DLD1 (cell line): ENCODE measurements at regions not wholly inside any gene's neighbourhood (a gene's known extent, or its start where the extent isn't known, plus 50 kb on each side); places are given as distances from the start of the nearest gene placed in this dataset.

Source experiments
- in situ Hi-C: cut with HindIII; loops from 2 replicates; pipeline ENCODE4 v1.10.0; 2017; ENCODE audit warnings: low sequenced_read_pairs

DNA sequence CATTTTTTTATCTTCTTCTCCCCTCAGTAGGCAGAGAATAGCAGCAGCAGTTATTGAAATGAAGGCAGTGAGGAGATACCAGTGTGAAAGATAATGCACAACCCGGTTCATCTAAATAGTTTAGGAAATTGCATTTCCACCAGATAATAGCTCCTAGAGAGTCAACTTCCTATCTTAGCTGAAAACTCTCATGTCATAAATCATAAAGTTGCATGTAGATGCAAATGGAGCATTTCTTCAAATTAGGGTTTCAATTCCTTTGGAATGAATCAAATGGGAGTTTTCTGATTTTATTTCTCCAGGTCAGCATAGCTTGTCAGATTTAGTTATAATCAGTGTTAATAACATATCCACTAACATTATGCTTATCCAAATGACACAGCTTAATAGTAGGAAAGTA, 335.3 kb downstream of the CNTNAP4 start:
- in situ Hi-C loops: no loop called here

DNA sequence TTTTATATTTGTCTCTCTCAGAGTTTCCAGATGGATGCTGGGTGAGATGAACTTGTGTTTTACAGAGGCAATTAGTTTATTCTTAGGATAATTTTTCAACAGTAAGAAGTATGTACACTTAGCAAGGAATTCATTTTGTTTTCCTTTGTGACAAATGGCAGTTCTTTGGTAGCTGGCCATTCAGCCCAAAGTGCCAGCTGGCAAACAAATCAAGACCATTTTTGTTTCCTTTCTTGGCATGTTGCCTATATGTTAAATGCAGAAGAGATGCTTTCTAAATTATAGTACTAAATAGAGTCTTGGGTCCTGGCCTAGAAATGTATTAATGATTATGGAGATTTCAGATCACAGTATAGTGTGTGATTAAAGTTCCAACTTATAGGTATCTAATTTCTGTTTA, 337.1 kb downstream of the CNTNAP4 start:
- in situ Hi-C loops: no loop called here

DNA sequence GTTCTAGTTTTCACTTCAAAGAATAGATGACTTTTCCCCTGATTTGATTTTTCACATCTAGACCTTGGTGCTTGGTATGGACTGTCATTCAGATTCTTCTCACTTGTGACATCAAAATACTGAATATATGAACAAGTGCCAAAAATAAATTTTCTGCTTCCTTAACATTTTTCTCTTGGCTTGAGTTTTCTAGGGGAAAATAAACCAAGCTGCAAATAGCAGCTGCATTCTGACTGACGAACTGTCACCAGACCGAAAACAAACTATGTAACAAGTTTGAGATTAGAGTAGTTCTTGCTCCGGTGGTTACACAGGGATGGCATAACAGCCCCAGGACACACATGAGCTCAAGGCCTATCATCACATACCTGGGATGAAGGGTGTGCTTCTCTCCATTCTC, 345.7 kb downstream of the CNTNAP4 start:
- in situ Hi-C loops: no loop called here

DNA sequence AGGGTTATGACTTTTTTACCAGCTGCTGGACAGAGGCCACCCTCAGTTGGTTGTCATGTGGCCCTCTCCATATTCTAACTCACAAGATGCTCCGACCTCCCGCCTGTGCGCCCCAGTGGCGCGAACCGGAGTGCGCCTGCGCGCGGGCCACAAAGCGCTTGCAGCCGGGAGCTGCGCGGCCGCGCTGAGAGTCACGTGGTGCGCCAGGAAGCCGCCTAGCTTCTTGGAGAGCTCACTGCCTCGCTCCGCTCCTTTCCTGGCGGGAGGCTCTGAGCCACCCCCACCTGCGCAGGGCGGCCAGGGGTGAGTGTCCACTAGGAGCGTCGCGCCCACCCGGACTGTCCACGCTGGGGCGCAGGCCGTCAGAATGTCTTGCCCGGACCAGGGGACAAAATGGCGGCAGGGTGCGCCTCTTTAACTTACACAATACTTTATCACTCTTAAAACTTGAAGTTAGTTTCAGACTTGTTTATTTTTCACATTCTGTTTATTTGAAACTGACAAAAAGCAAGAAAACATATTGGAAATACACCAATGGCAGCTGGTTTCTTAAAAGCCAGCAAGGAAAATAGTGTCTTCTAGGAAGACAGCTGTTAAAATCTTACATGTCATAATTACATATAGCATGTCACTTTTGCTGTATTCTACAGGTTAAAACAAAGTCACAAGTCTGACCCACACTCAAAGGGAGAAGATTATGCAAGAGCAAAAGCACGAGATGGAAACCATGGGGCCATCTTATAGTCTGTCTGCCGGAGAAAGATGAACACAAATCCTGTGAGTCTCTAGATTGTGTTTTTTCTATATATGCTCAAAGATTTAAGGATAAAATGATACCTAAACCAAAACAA, 357.9 kb downstream of the CNTNAP4 start:
- in situ Hi-C loops: no loop called here

DNA sequence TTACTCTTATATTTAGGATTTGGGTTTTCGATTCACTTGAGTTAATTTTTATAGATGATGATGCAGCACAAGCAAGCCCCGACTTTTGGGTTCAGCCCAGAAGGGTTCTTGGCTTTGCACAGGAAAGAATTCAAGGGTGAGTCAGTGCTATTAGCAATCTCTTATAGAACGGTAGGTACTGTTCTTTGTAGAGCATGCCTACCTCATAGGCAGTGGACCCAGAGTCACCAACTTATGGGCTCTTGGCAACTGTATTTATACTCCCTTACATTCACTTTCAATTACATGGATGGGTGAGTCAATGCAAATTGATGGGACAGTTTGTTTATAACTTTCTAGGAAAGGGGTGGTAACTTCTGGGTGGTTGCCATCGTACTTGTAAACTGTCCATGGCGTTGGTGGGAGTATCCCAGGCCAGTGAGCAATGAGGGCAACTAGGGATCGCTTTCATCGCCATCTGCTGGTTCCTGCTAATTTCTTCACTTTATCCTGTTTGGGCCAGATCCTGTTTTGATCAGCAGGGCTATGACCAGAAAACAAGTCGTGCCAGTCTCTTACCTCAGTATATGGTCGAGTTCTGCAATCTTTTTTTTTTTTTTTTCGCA, 362.6 kb downstream of the CNTNAP4 start:
- in situ Hi-C loops: no loop called here

DNA sequence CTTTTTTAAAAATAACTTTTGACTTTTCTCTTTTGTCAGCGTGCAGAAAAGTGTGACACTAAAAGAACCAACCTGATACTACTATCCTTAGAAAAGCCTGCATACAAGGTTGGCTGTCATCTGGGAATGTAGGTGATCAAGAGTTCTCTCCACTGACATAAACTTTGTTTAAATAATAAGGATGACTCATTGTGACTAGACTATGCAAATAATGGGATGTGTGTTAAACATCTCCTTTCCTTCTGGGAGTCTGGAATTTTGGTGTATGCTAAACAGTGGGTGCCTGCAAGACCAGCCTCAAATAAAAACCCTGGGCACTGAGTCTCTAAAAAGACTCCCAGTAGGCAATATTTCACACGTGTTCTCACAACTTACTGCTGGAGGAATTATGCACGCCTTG, 373.4 kb downstream of the CNTNAP4 start:
- in situ Hi-C loops: no loop called here

DNA sequence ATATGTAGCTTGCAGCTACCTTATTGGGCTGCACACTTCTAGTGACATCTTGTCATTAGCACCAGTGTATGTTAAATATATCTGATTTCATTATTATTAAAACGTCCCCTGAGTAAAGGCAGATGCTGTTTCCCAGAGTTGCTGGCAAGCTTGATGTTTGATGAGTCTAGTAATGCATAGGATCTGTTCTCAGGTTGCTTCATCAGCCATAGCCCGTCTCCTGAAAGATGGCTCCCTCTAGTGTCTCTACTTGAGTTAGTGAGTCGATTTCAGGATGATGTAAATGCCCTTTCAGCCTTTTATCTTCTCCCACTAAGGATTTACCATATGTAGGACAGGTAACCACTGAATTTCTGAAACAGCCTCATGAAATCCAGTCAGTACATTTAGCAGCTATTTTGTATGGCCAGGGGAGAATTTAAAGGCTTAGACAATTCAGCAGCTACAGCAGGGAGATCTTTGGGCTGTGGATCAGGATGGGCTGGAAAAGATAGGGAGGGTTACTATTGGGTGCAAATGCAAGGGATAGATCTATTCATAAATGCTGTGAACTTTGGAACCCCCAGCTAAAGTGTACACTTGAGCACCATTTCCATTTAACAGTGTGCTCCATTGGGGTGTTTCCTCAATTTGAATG, 376.3 kb downstream of the CNTNAP4 start:
- in situ Hi-C loops: no loop called here

DNA sequence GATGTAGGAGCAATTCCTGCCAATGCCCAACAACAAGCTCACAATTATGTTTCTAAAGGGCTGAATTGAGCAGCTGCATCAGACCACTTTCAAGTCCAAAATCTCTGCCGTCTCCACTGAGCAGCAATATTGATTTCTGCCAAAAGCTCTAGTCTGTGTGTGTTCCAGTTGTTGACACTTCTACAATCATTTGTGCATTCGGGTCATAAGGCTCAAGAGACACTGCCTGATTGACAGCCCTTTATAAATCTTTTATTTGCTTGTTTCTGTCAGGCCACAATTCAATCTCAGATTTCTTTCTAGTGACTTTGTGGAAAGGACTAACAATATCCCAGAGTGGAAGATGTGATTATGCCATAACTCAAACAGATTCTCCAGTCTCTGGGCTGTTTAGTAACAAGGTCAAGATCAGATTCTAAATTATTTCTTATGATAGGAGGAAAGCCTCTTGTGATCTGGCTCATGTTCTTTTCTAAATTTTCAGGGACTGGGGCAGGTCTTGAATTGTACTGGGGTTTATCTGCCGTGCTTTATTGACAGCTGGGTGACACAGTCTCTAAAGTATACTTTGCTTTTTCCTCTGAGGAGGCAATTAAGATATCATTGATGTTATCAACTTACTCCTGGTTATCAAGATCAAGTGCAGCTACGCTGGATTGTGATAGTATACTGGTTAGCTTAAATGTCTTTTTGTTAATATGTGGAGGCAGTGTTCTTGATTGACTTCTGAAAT, 377.1 kb downstream of the CNTNAP4 start:
- in situ Hi-C loops: no loop called here

DNA sequence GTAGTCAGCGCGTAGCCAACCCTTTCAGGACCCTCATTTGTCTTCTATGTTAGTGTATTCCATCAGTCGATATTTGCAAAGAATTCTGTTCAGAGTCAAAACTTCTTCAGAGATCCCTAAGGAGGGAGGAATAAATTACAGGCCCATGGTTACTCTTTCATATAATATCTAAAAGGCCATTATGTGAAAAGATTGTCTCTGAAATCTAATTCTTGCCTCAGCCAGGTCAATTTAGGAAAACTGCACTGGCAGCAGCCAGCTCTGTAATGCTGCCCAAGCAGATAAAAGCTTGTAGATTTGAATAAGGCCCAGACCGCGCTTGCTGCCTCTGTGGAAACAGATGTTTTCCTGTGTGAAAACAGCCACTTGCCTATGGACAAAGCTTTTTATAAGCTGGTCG, 379.8 kb downstream of the CNTNAP4 start:
- in situ Hi-C loops: no loop called here

DNA sequence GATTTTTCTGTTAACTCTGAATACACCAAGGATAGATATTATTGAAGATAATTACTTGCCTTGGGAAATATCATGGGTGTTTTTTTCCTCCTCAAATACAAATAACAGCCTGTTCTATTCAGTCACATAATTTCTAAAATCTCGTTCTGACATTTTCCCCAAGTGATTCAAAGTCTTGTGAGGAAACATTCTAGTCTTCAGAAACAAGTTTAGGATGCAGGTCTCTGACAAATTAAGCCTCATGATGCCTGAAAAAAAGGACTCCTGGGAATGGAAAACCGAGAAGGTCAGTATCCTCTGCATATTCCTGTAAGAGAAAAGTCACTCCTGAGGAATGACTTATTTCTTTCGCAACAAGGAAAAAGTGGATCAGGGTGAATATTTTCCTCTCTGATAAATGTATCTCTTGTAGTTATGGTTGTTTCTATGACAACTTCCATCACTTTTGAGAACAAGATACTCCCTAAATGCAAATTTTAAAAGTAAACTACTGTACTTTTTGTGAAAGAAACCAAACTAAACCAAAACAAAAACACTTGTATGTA, 384.6 kb downstream of the CNTNAP4 start:
- in situ Hi-C loops: no loop called here

DNA sequence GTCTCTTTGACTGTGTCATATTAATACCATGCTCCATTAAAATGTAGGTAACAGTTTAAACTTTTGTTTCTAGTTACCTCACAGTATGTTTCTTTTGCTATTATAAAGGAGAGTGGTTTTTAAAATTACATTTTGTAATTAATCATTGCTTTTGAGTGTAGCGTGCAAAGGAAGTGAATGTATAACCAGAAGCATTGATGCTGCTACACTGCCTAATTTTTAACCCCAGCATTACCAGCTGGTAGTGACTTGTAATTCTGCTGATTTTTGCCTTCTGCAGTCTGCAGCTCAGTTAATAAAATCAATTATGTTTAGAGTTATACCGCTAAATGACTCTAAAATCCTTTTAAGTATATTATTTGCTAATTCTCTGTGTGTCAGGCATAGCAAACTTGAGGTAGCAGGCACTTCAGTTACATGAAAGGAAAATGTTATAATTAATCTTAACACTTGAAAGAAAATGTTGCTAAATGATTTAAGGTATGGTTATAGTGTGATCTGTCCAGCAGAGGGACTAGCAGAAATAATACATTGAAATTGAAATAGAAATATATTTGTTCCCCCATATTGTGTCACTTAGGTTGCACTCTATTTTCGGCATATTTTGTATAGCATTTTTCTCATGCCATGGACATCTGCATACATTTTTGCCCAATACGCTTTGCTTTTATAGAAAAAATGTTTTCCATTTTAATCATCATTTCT, 388.5 kb downstream of the CNTNAP4 start:
- in situ Hi-C loops: no loop called here

DNA sequence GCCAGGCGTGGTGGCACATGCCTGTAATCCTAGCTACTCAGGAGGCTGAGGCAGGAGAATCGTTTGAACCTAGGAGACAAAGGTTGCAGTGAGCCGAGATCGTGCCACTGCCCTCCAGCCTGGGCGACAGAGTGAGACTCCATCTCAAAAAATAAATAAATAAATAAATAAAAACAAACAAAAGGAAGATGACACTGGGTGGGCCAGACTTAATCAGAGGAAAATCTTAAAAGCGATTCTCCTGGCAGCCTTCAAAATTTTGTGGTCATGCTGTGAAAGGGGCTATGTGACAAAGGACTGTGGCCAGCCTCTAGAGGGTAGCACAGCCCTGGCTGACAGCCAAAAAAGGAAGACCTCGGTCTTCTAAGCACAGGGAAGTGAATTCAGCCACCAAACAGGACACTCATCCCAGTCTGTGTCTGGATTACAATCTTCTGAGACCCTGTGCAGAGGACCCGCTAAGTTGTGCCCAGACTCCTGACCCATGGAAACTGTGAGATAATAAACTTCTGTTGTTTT, 391.1 kb downstream of the CNTNAP4 start:
- in situ Hi-C loops: no loop called here

DNA sequence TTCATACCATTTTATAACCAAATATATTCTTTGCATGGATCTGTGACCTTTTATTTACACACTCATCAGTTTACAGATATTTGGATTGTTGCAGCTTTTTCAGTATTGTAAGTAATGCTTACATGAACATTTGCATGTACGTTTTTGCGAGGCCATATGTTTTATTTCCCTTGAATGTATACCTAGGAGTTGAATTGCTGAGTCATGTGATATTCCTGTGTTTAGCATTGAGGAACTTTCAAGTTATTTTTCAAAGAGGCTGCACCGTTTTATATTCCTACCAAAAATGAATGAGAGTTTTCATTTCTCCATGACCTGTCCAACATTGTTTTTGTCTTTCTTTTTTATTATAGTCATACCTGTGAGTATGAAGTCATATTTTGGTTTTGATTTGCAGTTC, 392.1 kb downstream of the CNTNAP4 start:
- in situ Hi-C loops: no loop called here

DNA sequence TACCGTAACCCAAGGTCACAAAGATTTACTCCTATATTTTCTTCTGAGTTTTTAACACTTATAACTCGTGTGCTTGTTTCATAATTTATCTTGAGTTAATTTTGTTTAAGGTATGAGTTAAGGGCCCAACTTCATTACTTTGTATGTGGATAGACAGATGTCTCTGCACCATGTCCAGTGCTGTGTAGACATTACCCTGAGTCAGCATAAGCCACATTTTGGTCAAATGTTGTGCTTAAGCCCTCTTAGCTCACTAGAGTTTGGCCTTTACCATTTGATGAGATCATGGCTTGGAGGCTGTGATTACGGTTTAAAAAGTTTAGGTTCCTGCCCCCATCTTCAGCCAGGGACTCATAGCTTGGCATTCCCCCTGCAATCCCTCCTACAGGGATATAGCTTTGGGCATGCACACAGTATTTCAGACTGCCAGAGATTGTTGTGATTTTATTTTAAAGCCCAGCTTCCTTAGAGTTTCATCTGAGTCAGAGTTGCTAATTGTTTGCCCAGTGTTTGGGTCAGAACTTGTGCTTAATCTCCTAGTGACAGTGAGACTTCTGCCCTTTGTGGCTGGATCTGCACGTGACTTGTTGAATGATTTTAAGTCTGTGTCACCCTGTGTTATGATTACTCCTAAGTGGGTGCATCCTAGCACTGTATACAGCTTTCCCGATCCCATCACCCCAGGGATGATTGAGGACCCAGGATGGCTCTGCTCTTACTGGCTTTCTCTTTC, 393.1 kb downstream of the CNTNAP4 start:
- in situ Hi-C loops: no loop called here

DNA sequence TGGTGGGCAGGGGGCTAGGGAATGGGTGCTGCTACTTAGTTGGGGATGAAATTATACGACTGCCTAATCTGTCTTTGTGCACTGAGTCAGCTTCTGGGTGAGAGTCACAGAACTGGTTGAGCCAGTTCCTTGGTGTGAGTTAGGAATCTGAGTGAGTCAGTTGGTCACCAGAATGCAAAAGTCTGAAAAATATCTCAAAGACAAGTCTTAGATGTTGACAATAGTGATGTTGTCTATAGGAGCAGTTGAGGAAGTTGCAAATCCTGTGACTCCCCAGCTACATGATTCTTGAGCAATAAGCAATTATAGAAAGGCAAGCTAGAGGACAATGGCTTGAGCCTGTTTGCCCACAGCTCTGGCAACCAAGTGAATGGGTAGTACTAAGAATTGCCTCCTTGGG, 399.2 kb downstream of the CNTNAP4 start:
- in situ Hi-C loops: no loop called here

DNA sequence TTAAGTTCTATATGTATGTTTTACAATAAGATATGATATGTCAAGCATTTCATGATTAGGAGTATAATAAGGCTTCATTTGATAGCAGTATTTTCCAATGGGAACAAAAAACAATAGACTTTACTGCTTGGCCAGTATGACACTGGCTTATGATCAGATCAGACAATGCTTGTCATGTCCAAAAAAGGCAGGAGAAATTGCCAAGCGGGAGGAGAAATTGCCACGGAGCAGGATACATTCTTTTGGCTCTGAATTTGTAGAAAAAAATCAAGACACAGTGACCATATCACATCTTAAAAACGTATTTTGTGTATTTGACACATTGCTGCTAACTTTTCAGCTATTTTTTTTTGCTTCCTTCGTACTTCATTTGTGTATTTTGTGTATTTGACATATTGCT, 404.1 kb downstream of the CNTNAP4 start:
- in situ Hi-C loops: no loop called here

DNA sequence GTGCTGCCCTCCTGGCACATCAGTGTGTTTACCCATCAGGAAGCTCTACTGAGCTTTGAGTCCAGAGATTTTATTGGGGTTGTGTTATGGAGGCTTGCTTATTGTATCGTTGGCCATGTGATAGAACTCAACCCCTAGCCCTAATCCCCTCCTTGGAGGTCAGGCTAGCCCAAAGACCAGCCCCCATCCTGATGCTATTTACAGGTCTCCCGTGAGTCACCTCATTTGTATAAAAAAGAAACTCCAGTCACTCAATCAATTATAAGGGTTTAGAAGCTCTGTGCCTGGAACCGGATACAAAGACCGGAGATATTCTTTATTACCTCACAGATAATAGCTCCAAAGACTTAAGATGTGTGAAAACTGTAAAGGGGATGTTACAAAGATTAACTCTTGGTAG, 405.9 kb downstream of the CNTNAP4 start:
- in situ Hi-C loops: no loop called here

DNA sequence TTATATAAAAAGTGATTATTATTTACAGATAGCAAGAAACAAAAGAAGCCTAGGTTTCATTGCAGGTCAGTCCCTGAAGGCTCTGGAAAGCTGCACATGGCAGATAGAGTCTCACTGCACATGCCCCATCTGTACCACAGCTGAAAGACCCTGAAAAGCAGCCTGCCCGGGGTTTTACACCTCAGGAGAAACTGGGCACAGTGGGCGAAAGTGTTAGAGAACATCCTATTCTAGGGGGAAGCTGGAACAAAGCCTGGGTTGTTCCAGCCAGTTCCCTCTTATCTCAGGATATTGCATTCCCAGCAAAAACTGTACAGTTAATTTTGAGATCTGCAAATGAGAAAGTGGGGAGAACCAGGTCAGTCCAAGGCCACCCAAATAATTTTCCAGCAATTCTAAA, 419.7 kb downstream of the CNTNAP4 start:
- in situ Hi-C loops: no loop called here

DNA sequence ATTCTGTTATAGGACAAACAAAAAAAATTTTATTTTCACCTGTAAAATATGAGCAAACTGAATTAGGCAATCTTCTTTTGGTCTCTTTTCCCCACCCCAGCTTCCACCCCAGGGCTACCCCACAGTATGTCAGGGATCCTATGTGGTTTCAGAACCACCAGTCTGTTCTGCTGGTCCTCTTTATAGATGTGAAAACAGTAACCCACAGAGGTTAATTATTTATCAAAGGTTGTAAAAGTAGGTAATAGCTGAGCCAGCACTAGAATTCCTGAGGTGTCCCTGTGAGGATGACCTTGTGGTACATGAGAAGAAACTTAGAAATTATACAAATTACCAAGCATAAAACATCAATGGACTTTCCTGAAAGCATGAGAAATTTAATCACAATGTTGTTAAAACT, 428.7 kb downstream of the CNTNAP4 start:
- in situ Hi-C loops: no loop called here

DNA sequence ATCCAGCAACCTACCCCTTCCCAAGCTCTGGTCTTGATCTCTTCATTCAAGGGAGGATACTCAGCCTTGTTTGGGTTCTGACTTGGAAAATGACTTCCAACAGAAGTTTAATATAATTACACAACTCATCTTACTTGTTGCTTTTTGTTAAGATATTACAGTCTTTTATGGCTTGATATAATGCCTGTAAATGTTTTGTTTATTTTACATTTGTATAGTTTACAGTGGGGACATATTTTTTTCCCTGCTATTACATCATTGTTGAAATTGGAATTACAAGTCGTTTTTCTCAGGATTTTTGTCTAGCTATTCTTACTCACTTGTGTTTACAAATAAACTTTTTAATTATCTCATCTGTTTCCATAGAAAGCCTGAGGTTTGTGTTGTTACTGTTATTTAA, 436.0 kb downstream of the CNTNAP4 start:
- in situ Hi-C loops: no loop called here
